ENCODE measurements at regions not wholly inside any gene's neighbourhood (a gene's known extent, or its start where the extent isn't known, plus 50 kb on each side); places are given as distances from the start of the nearest gene placed in this dataset.

DNA sequence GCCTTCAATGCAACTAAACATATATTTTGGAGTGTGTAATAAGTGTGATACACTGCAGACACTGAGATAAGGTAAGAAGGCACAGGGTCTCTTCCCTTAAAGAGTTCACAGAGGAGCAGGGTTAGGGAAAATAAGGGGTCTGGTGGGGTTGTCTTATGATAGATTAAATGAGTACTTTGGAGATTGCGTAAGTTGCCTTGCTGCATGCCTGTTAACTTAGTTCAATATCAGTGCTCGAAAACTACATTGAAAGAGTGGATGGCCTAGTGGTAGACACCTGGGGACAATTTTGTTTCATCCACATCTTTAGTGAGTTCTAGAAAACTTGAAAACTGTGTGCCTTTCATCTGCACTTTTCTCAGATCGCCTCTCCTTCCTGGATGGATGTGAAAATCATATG is 123.2 kb upstream of the BTBD3 start:
- TF ChIP-seq EZH2 (optimal IDR thresholded peaks at IDR 0.05; ENCODE audit: low read depth, low read length) (no peak), EZH2phosphoT487 (IDR thresholded peaks at IDR 0.05; ENCODE audit: low read length) (no peak)
- TF ChIP-seq, protein P1, sequence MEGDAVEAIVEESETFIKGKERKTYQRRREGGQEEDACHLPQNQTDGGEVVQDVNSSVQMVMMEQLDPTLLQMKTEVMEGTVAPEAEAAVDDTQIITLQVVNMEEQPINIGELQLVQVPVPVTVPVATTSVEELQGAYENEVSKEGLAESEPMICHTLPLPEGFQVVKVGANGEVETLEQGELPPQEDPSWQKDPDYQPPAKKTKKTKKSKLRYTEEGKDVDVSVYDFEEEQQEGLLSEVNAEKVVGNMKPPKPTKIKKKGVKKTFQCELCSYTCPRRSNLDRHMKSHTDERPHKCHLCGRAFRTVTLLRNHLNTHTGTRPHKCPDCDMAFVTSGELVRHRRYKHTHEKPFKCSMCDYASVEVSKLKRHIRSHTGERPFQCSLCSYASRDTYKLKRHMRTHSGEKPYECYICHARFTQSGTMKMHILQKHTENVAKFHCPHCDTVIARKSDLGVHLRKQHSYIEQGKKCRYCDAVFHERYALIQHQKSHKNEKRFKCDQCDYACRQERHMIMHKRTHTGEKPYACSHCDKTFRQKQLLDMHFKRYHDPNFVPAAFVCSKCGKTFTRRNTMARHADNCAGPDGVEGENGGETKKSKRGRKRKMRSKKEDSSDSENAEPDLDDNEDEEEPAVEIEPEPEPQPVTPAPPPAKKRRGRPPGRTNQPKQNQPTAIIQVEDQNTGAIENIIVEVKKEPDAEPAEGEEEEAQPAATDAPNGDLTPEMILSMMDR (IDR thresholded peaks at IDR 0.05; ENCODE audit: low read length): no peak
- H3K9ac ChIP-seq (ENCODE audit: low read length): no peak overlapping the region

DNA sequence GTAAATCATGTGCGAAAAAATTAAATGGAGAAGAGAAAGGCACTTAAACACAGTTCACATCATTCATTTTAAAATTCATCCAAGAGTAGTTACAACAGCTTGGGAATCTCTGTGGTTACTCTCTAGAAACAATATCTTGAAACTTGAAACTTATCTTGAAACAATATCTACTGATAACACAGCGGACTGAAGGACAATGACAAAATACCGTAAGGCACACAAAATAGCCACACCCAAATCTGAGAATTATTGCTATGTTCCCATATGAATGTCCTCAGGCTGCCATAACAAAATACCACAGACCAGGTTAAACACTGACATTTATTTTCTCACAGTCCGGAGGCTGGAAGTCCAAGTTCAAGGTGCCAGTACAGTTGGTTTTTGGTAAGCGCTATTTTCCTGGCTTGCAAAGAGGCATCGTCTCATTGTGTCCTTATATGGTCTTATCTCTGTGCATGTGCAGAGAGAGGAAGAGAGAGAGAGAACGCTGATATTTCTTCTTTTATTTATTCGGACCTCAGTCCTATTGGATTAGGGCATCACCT is 122.5 kb upstream of the BTBD3 start:
- Histone ChIP-seq H3K79me2 (ENCODE audit: low read length) (no peaks in the 10 kb centered on the region), H4K20me1 (ENCODE audit: insufficient read depth, low read length) (no peaks in the 10 kb centered on the region), H3F3A (ENCODE audit: insufficient read depth, low read length) (no peaks in the 10 kb centered on the region), H3K9me3 (replicated peaks; ENCODE audit: insufficient read depth, low read length) (no peaks in the 10 kb centered on the region), H3K27ac (ENCODE audit: low read length) (no peak overlapping the region), H3K27me3 (replicated peaks; ENCODE audit: insufficient read depth, low read length) (no peaks in the 10 kb centered on the region), H2AFZ (ENCODE audit: low read length) (no peak overlapping the region), H3K9me2 (replicated peaks; ENCODE audit: insufficient read depth, low read length) (no peaks in the 10 kb centered on the region), H3K9ac (ENCODE audit: low read length) (no peak overlapping the region), H3K4me3 (ENCODE audit: low read length) (no peak overlapping the region), H3K36me3 (replicated peaks; ENCODE audit: insufficient read depth, low read length) (no peaks in the 10 kb centered on the region), H3K4me1 (ENCODE audit: low read length) (no peaks in the 10 kb centered on the region), H3K4me2 (ENCODE audit: low read depth, low read length) (no peak overlapping the region)
- TF ChIP-seq, protein P1 (IDR thresholded peaks at IDR 0.05; ENCODE audit: low read length): no peak
- no peak for TF ChIP-seq EZH2 (optimal IDR thresholded peaks at IDR 0.05; ENCODE audit: low read depth, low read length)
- TF ChIP-seq EZH2phosphoT487 (IDR thresholded peaks at IDR 0.05; ENCODE audit: low read length): no peak
- no peak for DNase-seq

More for the DNA sequence above, 123.2 kb upstream of the BTBD3 start:
- Histone ChIP-seq H3K79me2 (ENCODE audit: low read length) (no peaks in the 10 kb centered on the region), H3F3A (ENCODE audit: insufficient read depth, low read length) (no peaks in the 10 kb centered on the region), H3K4me1 (ENCODE audit: low read length) (no peaks in the 10 kb centered on the region), H3K9me2 (replicated peaks; ENCODE audit: insufficient read depth, low read length) (no peaks in the 10 kb centered on the region), H3K36me3 (replicated peaks; ENCODE audit: insufficient read depth, low read length) (no peaks in the 10 kb centered on the region), H3K4me2 (ENCODE audit: low read depth, low read length) (no peak overlapping the region), H3K9me3 (replicated peaks; ENCODE audit: insufficient read depth, low read length) (no peaks in the 10 kb centered on the region), H4K20me1 (ENCODE audit: insufficient read depth, low read length) (no peaks in the 10 kb centered on the region), H3K27ac (ENCODE audit: low read length) (no peak overlapping the region), H3K27me3 (replicated peaks; ENCODE audit: insufficient read depth, low read length) (no peaks in the 10 kb centered on the region), H3K4me3 (ENCODE audit: low read length) (no peak overlapping the region), H2AFZ (ENCODE audit: low read length) (no peak overlapping the region)
- no peak for DNase-seq

DNA sequence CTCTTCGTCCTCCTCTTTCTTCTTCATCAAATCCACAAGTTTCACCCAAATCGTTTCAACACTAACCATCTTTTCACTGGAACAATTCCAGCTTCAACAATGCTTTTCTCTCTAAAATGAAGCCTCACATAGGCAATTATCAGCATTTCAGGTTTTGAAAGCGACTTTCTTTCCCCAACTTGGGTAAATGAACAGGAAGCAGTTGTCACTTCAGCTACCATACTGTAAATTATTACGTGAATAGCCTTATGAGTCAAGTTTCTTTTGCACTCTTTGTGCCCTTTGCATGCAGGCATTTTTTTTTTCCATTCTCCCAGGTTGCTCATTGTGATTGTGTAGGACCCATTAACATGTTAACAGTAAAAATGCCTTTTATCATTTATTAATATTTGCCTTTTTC is 121.7 kb upstream of the BTBD3 start:
- Histone ChIP-seq H3K9me2 (replicated peaks; ENCODE audit: insufficient read depth, low read length) (no peaks in the 10 kb centered on the region), H3K4me3 (ENCODE audit: low read length) (no peak overlapping the region), H3K36me3 (replicated peaks; ENCODE audit: insufficient read depth, low read length) (no peaks in the 10 kb centered on the region), H3K79me2 (ENCODE audit: low read length) (no peaks in the 10 kb centered on the region), H3K4me2 (ENCODE audit: low read depth, low read length) (no peak overlapping the region), H4K20me1 (ENCODE audit: insufficient read depth, low read length) (no peaks in the 10 kb centered on the region), H2AFZ (ENCODE audit: low read length) (no peak overlapping the region), H3K4me1 (ENCODE audit: low read length) (no peaks in the 10 kb centered on the region), H3K27ac (ENCODE audit: low read length) (no peak overlapping the region), H3K27me3 (replicated peaks; ENCODE audit: insufficient read depth, low read length) (no peaks in the 10 kb centered on the region), H3K9me3 (replicated peaks; ENCODE audit: insufficient read depth, low read length) (no peaks in the 10 kb centered on the region), H3F3A (ENCODE audit: insufficient read depth, low read length) (no peaks in the 10 kb centered on the region), H3K9ac (ENCODE audit: low read length) (no peak overlapping the region)
- DNase-seq: no peak
- TF ChIP-seq EZH2 (optimal IDR thresholded peaks at IDR 0.05; ENCODE audit: low read depth, low read length) (no peak), EZH2phosphoT487 (IDR thresholded peaks at IDR 0.05; ENCODE audit: low read length) (no peak)
- TF ChIP-seq, protein P1 (IDR thresholded peaks at IDR 0.05; ENCODE audit: low read length): no peak
